Stimulated activated memory B cell treated with anti-CD40 and anti-IgM and Interleukin-4, amounts not matched to agents 10 μg/mL and 1 μg/mL and 100 μg/mL, for 72 hours (primary cell): ENCODE measurements at regions not wholly inside any gene's neighbourhood (a gene's known extent, or its start where the extent isn't known, plus 50 kb on each side); places are given as distances from the start of the nearest gene placed in this dataset.
"Not testable (repeated sequence)": the region's sequence is repeated elsewhere in the genome, so short reads cannot be mapped to it uniquely, and the experiment has no call there.

Source experiments
- ATAC-seq: fragments of 150-1000 bp; cut with Tn5 transposase; 2 replicates; pipeline ENCODE4 v1.10.0; 2021
- H3K27ac Mint-ChIP-seq: one replicate; pipeline ENCODE4 v1.8.0; 2022; ENCODE audit warnings: mild to moderate bottlenecking, mixed read lengths
- H3K27me3 Mint-ChIP-seq: one replicate; pipeline ENCODE4 v1.8.0; 2022; ENCODE audit warnings: mixed read lengths
- H3K36me3 Mint-ChIP-seq: one replicate; pipeline ENCODE4 v1.8.0; 2022; ENCODE audit warnings: mixed read lengths
- H3K4me1 Mint-ChIP-seq: one replicate; pipeline ENCODE4 v1.8.0; 2022; ENCODE audit warnings: mixed read lengths
- H3K4me3 Mint-ChIP-seq: one replicate; pipeline ENCODE4 v1.8.0; 2022; ENCODE audit warnings: mild to moderate bottlenecking, moderate library complexity, mixed read lengths
- H3K9me3 Mint-ChIP-seq: one replicate; pipeline ENCODE4 v1.8.0; 2022; ENCODE audit warnings: mixed read lengths

DNA sequence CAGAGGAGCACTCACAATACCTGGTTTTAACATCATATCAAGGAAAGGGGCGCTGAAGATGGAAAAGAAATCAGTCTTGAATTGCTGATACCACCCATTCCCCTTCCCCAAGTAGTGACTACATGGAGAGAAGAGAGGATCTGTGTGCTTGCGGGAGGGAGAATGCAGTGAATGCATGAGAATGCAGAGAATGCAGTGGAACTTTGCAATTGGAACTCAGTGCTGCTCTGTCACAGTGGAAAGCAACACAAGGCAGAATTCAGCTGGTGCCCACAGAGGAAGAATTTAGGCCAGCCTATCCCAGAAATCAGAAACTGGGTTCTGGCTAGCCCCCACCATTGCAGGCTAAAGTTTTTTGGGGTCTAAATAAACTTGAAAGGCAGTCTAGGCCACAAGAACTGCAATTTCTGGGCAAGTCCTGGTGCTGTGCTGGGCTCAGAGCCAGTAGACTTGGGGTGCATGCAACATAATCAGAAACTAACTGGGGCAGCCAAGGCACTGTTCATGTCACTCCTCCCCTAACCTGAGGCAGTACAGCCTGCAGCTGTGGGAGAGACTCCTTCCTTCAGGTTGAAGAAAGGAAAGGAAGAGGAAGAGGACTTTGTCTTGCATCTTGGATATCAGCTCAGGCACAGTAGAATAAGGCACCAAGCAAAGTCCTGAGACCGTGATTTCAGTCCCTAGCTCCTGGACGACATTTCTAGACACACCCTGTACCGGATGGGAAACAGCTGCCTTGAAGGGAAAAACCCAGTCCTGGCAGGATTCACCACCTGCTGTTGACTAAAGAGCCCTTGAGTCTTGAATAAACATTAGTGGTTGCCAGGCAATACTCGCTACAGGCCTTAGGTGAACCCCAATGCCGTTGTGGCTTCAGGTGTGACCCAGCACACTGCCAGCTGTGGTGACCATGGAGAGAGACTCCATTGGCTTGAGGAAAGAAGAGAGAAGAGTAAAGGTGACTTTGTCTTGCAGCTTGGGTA lies 329.3 kb downstream of the TBL1XR1 start:
- no peaks in the 10 kb centered on the region for H3K27me3 Mint-ChIP-seq
- no peaks in the 10 kb centered on the region for H3K36me3 Mint-ChIP-seq
- H3K4me1 Mint-ChIP-seq, result peaks cover 8% of the 10 kb centered on the region
- peaks cover 5% of the 10 kb centered on the region for H3K9me3 Mint-ChIP-seq
- H3K27ac Mint-ChIP-seq, result no peak overlapping the region
- no peak overlapping the region for H3K4me3 Mint-ChIP-seq
- ATAC-seq, result peak; percentile 36

DNA sequence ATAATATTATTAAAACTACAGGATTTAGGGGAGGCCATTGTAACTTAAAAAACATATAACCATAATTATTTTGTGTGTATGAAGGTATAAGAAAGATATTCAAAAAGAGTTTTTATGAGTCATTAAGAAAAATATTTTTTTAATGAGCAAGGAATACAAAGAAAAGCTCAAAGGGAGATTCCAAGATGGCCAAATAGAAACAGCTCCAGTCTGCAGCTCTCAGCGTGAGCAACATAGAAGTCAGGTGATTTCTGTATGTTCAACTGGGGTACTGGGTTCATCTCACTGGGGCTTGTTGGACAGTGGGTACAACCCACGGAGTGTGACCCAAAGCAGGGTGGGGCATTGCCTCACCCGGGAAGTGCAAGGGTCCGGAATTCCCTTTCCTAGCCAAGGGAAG lies 336.1 kb downstream of the TBL1XR1 start:
- Mint-ChIP-seq H3K27ac (no peak overlapping the region), H3K9me3 (no peaks in the 10 kb centered on the region), H3K27me3 (peaks cover 25% of the 10 kb centered on the region), H3K4me3 (no peak overlapping the region), H3K36me3 (no peaks in the 10 kb centered on the region), H3K4me1 (no peaks in the 10 kb centered on the region)
- no peak for ATAC-seq

DNA sequence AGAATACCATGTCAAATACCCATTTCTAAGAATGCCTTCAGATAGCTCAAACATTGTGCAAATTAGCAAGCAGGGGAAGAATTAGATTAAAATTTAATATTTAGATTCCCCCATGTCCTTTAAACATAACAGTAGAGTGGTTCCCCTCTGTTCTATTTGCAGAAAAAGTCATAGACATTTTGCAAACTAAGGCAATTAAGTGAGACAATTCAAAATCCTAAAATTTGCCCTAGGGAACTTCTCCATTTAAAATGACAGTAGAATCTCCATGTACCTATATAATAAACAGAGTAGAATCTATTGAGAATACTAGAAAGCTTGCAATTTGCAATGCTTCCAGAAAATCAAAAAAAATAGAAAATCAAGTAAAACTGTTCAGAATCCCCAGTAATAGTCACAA lies 340.6 kb downstream of the TBL1XR1 start:
- no peaks in the 10 kb centered on the region for H3K4me1 Mint-ChIP-seq
- ATAC-seq, result no peak
- H3K36me3 Mint-ChIP-seq, result no peaks in the 10 kb centered on the region
- H3K9me3 Mint-ChIP-seq, result no peaks in the 10 kb centered on the region
- no peak overlapping the region for H3K27ac Mint-ChIP-seq
- no peak overlapping the region for H3K4me3 Mint-ChIP-seq
- peaks cover 35% of the 10 kb centered on the region for H3K27me3 Mint-ChIP-seq

DNA sequence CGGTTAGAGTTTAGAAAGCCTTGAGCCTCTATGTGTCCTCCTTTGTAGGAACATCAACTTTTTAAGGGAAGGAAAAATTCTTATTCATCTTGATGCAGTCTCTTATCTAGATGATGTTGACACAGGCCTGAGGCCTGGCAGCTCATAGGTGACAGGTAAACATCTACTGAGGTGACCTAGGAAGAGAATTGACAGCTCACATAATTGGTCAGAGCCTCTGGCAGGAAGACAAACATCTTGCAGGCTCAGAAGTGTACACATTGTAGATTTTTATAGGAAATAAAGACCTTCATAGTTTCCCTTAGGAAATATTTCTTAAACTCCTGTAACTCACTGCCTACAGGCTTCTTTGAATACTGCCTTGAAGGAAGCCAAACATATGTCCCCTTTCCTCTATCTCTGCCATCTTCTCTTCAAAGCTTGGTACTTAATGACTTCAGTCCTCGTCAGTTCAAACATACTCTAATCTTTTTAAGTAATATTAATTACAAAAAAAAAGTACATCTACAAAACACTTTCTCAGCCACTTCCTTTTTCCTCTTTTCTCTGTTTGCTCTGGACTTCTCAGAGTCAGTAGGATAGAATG lies 341.3 kb downstream of the TBL1XR1 start:
- Mint-ChIP-seq H3K27me3 (peaks cover 33% of the 10 kb centered on the region), H3K36me3 (no peaks in the 10 kb centered on the region), H3K9me3 (no peaks in the 10 kb centered on the region), H3K27ac (no peak overlapping the region), H3K4me1 (no peaks in the 10 kb centered on the region), H3K4me3 (no peak overlapping the region)
- ATAC-seq, result no peak

DNA sequence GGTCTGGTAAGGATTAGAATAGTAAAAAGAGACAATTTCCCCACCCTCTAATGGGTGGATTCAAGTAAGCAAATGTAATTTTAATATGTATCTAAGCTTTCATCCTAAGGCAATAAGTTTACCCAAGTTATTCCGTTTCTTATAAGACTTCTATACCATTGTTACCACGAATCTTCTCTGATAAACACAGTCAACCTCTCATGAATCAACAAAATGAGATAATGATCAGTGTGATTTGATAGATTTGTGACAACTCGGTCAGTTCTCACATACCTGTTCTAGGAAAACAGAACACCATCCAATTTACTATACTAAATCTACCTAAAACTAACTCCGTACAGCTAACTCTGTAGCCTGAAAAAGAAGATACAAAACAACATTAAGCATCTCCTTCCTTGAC lies 342.1 kb downstream of the TBL1XR1 start:
- H3K4me3 Mint-ChIP-seq, result no peak overlapping the region
- ATAC-seq, result no peak
- no peaks in the 10 kb centered on the region for H3K9me3 Mint-ChIP-seq
- no peaks in the 10 kb centered on the region for H3K36me3 Mint-ChIP-seq
- no peaks in the 10 kb centered on the region for H3K4me1 Mint-ChIP-seq
- no peak overlapping the region for H3K27ac Mint-ChIP-seq
- H3K27me3 Mint-ChIP-seq, result peaks cover 25% of the 10 kb centered on the region

DNA sequence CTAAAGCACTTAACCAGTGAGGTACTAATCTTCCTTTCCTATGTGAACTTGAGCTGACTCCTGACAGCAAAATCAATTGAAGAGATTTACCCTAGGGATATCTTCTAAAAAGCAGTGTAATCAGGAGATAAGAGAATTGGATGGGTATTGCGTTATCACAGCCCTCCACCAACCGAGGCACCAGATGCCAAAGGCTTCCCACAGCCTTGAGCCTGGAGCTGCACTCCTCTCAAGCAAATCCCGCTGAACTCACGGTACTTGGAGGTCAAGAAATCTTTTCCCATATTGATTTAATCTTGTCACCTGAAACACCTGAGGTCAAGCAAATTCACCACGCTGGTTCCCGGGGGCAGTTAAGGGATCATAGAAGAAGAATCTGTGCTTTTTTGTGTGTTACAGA lies 346.8 kb downstream of the TBL1XR1 start:
- no peaks in the 10 kb centered on the region for H3K36me3 Mint-ChIP-seq
- peaks cover 10% of the 10 kb centered on the region for H3K27me3 Mint-ChIP-seq
- H3K4me3 Mint-ChIP-seq, result no peak overlapping the region
- H3K9me3 Mint-ChIP-seq, result no peaks in the 10 kb centered on the region
- H3K27ac Mint-ChIP-seq, result no peak overlapping the region
- H3K4me1 Mint-ChIP-seq, result no peaks in the 10 kb centered on the region
- no peak for ATAC-seq

DNA sequence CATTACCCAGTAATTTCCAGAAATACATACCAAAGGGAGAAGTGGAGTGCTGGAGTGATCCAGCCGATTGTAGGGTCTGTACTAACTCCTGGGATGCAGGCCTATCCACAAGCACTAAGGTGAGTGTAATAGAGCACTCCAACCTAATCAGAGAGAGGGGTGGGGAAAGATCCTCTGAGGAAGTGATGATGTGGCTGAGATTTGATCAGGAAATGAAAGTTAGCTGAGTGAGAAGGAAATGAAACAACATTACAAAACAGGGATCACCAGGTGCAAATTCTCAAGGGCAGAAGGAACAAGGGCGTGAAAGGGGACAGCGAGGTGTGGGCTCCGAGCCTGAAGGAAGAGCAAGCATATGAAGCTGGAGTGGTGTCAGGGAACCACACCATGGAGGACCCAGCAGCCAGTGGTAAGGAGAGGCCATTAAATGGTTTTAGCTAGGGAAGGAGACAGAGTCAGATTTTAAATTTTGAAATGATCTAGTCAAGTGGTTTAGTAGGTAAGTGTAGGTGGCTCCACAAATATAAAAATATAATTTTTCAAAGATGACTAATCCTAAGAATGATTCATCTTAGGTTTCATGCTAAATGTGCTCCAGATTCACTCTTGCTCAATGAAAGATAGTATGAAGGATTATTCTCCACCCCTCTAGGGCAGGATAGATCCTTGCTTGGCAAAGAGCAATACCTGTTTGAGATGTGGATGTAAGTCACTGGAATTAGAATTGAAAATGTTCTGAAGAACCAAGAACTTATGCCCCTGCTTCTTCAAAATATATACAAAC lies 348.7 kb downstream of the TBL1XR1 start:
- H3K4me1 Mint-ChIP-seq, result no peaks in the 10 kb centered on the region
- no peak overlapping the region for H3K27ac Mint-ChIP-seq
- ATAC-seq, result no peak
- no peaks in the 10 kb centered on the region for H3K36me3 Mint-ChIP-seq
- H3K4me3 Mint-ChIP-seq, result no peak overlapping the region
- no peaks in the 10 kb centered on the region for H3K27me3 Mint-ChIP-seq
- H3K9me3 Mint-ChIP-seq, result no peaks in the 10 kb centered on the region

DNA sequence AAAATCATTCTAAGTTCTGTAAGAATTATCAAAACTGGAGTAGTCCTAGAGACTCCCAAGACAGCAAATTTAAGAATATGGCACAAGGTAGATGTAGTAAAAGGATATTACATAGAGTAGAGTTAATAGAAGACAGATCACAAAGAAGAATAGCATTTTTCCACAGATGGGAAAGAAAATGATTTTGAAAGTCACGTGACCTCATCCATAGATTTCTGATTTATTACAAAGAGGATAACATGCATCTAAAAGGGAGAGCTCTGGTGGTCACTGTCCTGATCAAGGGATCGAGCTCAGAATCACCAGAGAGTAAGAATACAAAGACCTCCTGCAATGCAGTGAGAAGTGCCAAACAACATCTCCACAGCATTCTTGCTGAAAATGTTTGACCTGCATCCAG lies 354.4 kb downstream of the TBL1XR1 start:
- no peaks in the 10 kb centered on the region for H3K9me3 Mint-ChIP-seq
- no peaks in the 10 kb centered on the region for H3K36me3 Mint-ChIP-seq
- no peaks in the 10 kb centered on the region for H3K27me3 Mint-ChIP-seq
- H3K27ac Mint-ChIP-seq, result no peak overlapping the region
- no peak overlapping the region for H3K4me3 Mint-ChIP-seq
- ATAC-seq, result no peak
- no peaks in the 10 kb centered on the region for H3K4me1 Mint-ChIP-seq

DNA sequence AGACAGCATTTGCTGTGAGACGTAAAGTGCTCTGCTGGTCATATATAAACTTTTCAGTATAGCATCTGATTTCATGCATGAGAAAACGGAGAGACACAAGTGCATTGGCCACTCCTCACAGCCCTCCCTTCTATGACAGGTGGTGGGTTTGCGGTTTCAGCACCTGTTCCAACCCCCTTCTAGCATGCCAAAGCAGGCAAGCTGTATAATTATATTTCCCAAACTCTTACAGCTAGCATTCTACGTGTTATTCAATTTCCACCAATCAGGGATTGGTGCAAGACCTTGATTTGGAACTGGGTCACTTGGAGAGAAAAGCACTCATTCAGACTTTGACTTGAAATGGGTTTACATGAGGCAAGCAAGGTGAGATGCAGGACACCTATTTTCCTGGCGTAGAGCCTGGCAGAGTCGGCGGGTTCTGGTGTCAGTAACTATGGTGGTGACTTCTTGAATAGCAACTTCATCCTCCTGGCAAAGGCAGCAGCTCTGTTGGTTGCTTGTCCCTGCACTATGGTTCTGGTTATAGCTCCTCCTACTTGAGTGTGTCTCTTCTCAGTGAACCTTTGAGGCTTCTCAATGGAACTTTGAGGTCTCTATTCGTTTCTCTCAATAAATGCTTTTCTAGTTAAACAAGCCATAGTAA lies 356.5 kb downstream of the TBL1XR1 start:
- Mint-ChIP-seq H3K4me1 (no peaks in the 10 kb centered on the region), H3K27me3 (no peaks in the 10 kb centered on the region), H3K36me3 (no peaks in the 10 kb centered on the region), H3K27ac (no peak overlapping the region), H3K9me3 (no peaks in the 10 kb centered on the region), H3K4me3 (no peak overlapping the region)
- no peak for ATAC-seq

DNA sequence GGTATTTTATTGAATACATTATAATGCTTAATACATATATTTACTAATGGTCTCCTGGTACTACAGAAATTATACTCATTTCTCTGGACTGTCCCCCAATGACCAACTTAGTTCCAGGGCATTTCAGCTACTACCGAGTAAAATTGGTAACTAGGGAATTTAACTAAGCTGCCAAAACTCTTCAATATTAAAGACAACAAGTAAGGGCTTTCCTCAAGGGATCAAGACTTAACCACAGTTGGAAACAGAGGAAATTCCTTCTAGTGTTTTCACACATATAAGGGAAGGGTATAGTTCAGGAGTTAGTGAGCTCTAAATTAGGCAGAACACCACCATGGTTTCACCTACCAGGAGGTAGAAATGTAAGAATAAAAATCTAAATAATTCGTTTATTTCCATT lies 357.4 kb downstream of the TBL1XR1 start:
- Mint-ChIP-seq H3K4me1 (no peaks in the 10 kb centered on the region), H3K27me3 (no peaks in the 10 kb centered on the region), H3K27ac (no peak overlapping the region), H3K9me3 (no peaks in the 10 kb centered on the region), H3K36me3 (no peaks in the 10 kb centered on the region), H3K4me3 (no peak overlapping the region)
- ATAC-seq, result no peak

DNA sequence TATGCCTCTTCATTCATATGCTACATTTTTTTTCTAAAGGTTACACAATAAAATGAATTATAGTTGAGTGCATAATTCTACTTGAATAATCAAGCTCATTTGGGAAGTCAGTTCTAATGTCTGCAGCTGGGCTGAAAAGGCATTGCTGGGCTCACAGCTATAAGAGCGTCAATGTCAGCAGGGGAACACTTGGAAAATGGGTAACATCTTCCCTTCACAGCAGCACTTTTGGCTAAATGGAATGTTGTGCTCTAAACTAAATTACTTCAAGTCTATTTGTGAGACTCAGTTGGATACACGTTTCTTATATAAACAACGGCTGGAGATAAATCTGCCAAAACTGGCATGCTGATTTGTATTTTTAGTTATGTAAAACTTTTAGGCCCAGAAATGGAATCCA lies 357.8 kb downstream of the TBL1XR1 start:
- no peak overlapping the region for H3K4me3 Mint-ChIP-seq
- H3K4me1 Mint-ChIP-seq, result no peaks in the 10 kb centered on the region
- H3K27me3 Mint-ChIP-seq, result no peaks in the 10 kb centered on the region
- H3K36me3 Mint-ChIP-seq, result no peaks in the 10 kb centered on the region
- H3K9me3 Mint-ChIP-seq, result no peaks in the 10 kb centered on the region
- no peak overlapping the region for H3K27ac Mint-ChIP-seq
- no peak for ATAC-seq

DNA sequence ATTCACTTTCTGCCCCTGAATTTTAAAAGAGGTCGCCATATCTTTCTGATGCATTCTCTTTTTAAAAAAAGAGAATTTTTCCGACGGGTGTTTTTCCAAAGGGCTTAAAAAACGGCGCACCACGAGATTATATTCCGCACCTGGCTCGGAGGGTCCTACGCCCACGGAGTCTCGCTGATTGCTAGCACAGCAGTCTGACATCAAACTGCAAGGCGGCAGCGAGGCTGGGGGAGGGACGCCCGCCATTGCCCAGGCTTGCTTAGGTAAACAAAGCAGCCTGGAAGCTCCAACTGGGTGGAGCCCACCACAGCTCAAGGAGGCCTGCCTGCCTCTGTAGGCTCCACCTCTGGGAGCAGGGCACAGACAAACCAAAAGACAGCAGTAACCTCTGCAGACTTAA lies 370.0 kb downstream of the TBL1XR1 start:
- H3K9me3 Mint-ChIP-seq, H3K27me3 Mint-ChIP-seq: not testable (repeated sequence)

DNA sequence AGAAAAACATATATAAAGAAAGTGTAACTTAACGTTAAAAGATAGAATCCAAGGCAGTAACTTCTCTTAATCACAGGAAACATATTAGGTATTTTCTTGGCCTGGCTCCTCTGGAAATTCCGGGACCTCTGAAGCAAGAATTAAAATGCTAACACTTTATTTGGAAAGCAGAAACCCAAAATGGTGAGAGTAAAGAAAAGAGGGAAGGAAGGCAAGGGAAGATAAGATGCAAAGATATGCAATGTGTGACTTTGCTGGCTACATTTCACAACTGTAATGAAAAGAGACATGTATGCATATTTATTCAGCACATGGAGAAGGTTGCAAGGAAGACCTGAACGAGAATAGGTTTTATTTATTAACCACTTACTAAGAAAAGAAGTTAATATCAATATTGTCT lies 372.5 kb downstream of the TBL1XR1 start:
- no peak overlapping the region for H3K4me3 Mint-ChIP-seq
- no peaks in the 10 kb centered on the region for H3K4me1 Mint-ChIP-seq
- no peaks in the 10 kb centered on the region for H3K36me3 Mint-ChIP-seq

More for the DNA sequence above, 370.0 kb downstream of the TBL1XR1 start:
- H3K4me3 Mint-ChIP-seq, H3K27ac Mint-ChIP-seq, ATAC-seq, H3K36me3 Mint-ChIP-seq, H3K4me1 Mint-ChIP-seq: not testable (repeated sequence)

DNA sequence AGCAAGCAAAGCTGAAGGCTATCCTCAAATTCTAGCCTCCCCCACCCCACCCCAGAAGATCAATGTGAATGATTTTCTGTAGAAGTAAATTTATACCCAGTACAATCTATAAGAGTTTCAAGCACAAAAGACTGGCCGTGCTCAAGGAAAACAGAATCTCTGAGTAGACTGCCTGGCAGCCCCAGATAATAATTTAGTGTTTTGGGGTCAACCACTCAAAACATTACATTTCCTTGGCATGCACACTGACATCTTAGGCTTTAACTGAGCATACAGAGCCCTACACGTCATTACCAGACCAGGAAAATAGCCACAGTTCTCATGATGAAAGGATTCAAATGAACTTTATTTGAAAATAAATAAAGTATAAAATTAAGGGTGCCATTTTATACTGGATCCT lies 376.5 kb downstream of the TBL1XR1 start:
- H3K36me3 Mint-ChIP-seq, result no peaks in the 10 kb centered on the region
- H3K4me1 Mint-ChIP-seq, result no peaks in the 10 kb centered on the region
- H3K9me3 Mint-ChIP-seq, result no peaks in the 10 kb centered on the region
- H3K4me3 Mint-ChIP-seq, result no peak overlapping the region
- H3K27ac Mint-ChIP-seq, result no peak overlapping the region
- ATAC-seq, result no peak
- no peaks in the 10 kb centered on the region for H3K27me3 Mint-ChIP-seq

More for the DNA sequence above, 372.5 kb downstream of the TBL1XR1 start:
- no peaks in the 10 kb centered on the region for H3K9me3 Mint-ChIP-seq
- H3K27ac Mint-ChIP-seq, result no peak overlapping the region
- H3K27me3 Mint-ChIP-seq, result no peaks in the 10 kb centered on the region
- ATAC-seq, result no peak

DNA sequence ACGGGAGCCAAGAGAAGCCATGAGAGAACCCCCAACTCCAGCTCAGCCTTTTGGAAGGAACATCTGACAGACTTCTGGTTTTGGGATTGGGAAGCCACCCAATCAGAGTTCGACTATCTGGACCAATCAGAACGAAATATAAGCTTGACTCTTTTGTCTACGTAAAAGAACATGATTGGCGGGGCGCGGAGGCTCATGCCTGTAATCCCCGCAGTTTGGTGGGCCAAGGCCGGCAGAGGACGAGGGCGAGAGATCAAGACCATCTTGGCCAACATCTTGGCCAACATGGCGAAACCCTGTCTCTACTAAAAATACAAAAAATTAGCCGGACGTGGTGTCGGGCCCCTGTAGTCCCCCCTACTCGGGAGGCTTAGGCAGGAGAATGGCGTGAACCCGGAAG lies 380.3 kb downstream of the TBL1XR1 start:
- Mint-ChIP-seq H3K27ac (no peak overlapping the region), H3K4me3 (no peak overlapping the region), H3K27me3 (no peaks in the 10 kb centered on the region), H3K9me3 (no peaks in the 10 kb centered on the region), H3K36me3 (no peaks in the 10 kb centered on the region), H3K4me1 (no peaks in the 10 kb centered on the region)
- ATAC-seq, result no peak
